GM18511 (cell line): ENCODE measurements at regions not wholly inside any gene's neighbourhood (a gene's known extent, or its start where the extent isn't known, plus 50 kb on each side); places are given as distances from the start of the nearest gene placed in this dataset.

Experiments used
- ATAC-seq: cut with Tn5 transposase; IDR thresholded peaks from one replicate; pipeline ENCODE4 v1.9.1; 2021; ENCODE audit warnings: mild to moderate bottlenecking, moderate library complexity; ENCODE audit not compliant: unreplicated experiment

DNA sequence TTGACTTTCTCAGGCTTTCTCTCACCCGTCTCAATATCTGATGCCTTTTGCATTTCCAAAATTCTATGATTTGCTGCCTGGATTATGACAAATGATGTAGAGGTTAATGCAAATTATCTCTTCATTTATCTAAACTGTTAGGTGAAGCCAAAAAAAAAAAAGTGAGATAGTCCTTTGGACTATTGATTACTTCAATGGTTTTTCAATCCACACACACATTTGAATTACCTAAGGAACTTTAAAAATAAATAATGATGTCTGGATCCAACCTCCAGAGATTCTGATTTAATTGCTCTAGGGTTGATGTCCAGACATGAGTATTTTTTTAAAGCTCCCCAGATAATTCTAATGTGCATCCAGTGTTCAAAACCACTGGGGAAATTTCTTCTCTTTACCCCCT lies 379.4 kb downstream of the SPATA31D1 start:
- ATAC-seq: no peak

DNA sequence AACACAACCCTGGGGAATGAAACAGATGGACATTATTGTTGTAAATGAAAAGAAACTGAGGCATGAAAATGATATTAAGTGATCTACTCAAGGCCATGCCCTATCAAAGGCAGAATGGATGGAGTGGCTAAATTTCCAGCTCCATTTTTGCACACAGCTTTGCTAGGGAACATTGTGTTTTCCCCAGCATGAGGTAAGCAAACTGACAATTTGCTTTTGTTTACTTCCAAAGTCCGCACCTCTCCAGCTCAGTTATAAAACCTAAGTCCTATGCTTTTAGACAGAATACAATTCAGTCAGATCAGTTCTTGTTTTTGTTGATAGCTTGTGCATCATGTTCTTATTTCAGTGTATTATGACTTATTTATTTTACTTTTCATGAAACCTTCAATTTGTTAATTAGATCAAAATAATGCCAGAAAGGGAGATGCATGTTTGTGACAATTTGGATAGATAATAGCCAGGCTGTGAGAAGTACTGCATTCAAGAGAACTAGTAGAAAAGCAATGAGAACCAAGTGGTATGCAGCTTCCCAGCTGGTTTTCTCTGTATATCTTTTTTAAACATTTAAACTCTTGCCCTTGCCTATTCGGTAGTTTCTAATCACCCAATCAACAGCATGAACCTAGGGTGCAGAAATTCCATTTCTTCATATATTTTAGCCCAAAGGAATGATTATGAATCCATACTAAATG lies 380.8 kb downstream of the SPATA31D1 start:
- ATAC-seq: no peak

DNA sequence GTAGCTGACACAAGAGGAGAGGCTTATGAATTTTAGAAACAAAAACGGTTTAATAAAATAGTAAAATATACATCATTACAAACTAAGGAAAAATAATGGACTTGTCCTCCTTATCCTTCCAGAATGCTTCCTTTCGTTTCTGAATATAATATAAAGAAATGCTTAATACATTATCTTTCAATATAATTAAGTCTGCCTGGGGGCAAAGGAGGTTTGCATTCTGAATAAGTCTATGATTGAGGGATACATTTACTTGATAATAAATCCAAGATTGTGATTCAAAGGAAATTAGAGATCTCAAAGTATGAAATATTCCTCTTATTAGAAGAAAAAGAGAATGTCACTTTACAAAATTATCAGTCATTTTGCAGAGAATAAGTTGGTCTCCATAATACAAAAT lies 386.5 kb downstream of the SPATA31D1 start:
- ATAC-seq: no peak

DNA sequence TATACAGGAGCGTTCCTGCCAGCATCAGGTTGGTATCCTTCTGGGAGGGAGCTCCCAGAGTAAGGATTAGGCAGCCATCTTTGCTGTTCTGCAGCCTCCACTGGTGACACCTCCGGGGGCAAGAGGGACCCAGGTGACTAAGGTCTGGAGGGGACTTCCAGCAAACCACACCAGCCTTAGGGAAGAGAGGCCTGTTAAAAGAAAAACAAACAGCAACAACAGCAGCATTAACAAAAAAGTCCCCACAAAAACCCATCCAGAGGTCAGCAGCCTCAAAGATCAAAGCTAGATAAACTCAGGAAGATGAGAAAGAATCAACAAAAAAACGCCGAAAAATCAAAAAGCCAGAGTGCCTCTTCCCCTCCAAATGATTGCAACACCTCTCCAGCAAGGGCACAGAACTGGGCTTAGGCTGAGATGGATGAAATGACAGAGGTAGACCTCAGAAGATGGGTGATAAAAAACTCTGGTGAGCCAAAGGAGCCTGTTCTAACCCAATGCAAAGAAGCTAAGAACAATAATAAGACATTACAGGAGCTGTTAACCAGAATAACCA lies 388.2 kb downstream of the SPATA31D1 start:
- no peak for ATAC-seq

DNA sequence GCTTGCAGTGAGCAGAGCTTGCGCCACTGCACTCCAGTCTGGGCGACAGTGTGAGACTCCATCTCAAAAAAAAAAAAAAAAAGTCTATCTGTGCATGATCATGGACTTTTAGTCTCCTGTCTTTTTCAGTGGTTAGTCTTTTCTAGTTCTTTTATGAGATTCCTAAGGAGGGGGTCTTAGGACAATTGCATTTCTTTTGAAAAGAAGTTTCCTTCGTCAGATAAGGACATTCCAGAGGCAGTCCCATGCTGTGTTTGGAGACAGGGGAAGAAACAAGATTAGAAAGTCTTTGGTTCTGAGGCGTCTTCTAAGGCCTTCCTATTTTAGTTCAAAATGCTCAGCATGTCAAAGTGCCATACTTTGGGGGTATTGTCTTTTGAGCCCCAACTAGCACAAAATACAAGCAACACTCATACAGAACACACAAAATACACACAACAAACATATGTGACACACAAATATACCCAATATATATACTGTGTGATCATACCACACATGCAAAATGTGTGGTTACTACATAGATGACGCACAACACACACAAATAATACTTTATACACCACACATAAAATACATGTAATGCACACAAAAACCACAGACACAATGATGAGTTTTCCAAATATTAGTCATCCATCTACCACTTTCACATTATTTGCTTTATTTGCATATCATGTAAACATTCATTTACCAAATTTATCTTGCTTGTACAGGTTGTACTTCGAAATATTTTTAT lies 394.5 kb downstream of the SPATA31D1 start:
- ATAC-seq: no peak

DNA sequence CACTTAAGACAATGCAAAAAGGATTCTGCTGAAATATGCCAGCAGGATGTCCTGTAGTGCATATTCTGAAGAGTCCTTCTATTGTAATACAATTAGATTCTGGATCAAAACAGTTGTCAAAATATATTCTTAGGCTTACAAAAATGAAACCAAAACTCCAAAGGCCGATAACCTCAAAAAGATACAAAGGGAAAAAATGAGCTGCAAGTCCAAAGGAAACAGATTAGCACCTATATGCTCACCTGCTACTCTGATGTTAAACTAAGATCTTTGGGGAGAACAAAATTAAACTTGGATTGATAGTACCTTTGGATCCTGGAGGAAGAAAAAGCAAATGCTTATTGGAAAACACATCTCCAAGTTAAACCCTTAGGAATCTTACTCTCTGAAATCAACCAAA lies 397.1 kb downstream of the SPATA31D1 start:
- no peak for ATAC-seq

DNA sequence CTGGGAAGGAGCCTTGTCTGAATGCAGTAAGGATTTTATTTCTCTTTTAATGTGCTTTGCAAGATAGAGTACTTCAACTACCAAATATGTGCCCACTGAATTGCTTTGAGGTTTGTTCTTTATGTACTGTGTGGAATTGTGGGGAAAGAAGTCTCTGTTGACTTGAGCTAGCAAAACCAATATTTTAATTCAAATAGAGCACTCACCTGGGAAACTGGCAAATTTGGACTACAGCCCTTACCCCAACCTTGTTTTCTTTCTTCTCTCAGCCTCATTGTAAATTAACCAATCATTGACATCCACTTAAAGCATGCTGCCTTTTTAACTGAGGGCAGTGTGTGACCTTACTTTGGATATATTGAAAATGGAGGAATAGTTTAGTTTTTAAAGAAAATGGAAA lies 409.0 kb downstream of the SPATA31D1 start:
- ATAC-seq: no peak

DNA sequence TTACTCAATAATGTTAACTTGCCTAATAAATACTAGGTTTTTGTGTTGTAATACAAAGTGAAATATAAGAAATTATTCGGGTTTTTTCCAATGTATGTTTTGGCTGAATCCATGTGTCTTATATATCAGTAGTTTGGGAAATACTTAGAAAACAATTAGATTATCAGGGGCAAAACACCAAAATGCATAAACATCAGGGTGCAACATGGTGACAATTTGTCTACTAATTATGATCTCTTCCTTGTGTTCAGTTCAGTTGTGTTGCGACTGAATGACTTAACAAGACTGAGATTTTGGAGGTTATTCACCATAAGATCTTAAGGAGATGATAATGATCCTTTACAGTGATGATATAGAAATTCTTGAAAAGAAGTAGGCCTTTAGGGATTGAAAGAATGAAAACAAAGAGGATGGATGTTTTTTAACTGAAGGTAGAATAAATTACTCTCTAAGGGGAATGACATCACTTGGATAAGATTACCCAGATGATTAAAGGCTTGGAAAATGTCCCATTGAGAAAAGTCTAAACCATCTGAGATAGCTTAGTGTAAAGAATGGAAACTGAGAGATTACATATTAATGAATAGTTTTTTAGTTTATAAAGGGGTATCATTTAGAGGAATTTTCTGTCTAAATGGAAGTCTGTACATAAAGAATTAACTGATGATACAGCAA lies 415.8 kb downstream of the SPATA31D1 start:
- ATAC-seq: no peak

DNA sequence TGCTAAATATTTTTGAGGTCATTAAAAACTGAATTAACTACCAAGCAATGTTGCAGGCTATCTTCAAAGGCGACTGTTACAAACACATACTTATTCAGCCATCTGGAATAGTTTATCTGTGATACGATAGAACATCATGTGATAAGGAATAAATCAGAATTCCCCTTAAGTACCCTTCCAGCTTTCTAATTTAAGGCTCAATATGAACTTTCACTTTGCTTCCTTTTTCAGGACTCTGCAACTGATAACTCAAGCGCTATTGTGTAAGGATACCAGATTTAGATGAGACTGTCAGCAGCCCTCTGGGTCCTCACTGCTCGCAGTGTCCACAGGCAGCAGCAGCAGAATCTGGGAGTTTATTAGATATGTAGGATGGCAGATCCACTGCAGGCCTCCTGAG lies 416.3 kb downstream of the SPATA31D1 start:
- no peak for ATAC-seq

DNA sequence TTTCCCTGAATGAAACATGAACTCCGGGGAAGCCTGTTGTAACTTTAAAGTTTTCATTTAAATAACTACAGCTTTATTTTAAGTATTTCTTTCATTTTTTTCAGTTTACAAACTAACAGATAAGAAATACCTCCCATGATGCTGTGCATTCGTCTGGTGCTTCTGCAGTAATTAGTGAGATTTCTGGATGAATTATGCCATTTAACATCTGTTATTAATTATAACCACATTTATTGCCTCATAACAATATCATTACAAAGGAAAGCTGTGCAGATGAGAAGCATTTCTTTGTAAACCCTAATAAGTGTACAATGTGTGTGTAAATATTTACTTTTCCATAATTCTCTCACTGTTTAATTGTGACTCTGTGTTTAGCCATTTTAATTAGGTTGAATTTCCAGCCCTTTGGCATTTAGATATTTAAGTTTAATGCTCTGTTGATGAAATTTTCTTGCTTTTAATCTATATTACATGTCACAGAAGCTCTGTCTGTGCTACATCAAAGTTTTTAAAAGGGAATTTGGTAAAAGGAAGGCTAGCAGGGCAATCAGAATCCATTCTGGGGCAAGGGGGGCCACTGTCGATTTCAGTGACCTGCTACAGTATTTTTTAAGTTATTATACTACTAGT lies 418.0 kb downstream of the SPATA31D1 start:
- no peak for ATAC-seq

DNA sequence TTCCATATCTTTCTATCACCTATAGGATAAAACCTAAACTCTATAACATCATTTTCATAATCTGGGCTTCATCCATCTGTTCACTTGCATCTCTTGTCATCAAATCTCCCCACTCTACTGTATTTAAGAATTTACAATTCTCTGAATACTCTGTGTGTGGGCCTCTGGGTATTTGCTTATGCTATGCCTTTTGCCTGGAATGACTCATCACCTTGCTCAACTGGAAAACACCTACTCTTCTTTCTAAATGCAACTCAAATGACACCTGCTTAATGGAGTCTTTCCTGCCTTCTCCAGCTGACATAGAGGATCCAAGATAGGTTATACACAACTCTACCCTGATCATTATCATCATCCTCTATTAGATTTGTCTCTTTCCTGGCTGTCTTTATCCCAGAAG lies 421.7 kb downstream of the SPATA31D1 start:
- peak; percentile 92 for ATAC-seq

DNA sequence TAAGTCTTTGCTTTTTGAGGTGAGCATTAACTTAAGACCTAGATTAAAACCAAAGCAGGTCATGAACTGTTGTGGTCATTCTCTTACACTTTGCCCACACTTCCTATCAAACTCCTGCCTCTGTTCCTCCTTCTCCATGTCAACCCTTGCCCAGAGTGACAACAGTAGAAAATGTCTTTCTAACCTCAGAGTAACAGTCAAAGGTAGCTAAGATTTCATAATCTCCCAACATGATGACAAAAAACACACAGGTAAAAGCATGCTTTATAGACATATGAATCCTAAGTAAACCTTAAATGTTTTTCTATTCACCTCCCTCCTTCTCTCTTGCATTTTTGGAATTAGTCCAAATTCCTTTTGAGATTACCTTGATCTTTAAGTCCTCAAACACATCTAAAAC lies 422.3 kb downstream of the SPATA31D1 start:
- peak; percentile 31 for ATAC-seq

DNA sequence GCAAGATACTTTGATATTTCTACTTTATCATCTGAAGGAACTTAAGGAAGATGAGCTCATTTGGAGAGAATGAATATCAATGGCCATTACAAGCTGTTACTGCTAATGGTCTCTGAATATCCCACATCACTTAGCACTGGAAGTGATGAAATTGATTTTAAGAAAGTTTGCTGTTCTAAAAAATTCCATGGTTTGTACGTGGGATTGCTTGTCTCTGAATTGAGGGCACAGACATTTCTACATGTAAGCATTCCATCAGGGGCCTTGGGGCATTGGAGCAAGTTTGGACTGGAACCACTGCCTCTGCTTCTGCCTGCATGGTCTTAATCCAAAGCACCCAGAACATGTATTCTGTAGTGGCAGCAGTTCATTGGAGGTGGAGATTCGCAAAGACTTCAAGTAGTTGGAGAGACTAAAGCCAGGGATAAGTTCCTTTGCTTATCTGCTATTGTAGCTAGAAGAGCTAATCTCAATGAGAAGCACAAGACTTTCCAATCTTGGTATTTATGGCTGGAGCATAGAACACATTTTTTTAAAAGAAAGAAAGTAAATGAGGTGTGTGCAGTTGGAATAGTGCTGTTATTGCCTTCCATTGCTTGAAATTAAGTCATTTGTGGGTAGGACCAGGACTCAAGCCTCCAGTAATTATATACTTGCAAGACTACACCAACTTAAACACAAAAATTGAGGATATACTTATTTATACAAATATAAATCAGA lies 424.2 kb downstream of the SPATA31D1 start:
- no peak for ATAC-seq

DNA sequence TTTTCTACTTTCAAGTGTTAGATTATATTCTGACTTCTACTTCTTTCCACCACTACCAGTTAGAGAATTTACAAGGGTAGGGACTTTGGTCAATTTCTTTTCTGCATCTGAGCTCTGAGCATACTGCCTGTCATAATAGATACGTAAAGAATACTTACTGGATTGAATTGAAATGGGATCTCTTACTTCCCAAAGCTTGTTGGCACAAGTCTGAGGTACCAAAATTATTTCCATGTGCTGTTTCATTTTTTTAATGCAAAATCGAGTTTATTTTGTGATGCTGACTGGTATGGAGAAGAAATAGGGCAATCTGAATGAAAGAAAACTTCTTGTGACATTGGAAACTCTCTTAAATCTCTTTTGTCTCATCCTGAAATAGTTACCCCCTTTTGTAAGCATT lies 428.9 kb downstream of the SPATA31D1 start:
- ATAC-seq: no peak

DNA sequence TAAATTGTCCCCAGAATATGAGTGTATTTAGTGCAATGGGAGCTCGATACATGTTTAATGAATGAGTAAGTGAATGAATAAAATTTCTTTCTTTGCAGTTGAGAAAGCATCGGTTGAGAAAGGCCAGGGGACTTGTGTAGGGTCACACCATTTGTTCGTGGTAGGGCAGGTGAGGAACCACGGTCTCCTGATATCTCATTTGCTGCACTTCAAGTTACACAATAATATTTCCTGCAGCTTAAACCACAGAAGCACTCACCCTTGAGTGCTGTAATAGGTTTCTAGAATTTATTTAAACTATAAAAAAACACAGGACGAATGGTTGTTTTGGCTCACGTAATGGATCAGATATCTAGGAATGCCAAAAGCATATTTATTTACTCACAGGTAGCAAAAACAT lies 429.8 kb downstream of the SPATA31D1 start:
- no peak for ATAC-seq

DNA sequence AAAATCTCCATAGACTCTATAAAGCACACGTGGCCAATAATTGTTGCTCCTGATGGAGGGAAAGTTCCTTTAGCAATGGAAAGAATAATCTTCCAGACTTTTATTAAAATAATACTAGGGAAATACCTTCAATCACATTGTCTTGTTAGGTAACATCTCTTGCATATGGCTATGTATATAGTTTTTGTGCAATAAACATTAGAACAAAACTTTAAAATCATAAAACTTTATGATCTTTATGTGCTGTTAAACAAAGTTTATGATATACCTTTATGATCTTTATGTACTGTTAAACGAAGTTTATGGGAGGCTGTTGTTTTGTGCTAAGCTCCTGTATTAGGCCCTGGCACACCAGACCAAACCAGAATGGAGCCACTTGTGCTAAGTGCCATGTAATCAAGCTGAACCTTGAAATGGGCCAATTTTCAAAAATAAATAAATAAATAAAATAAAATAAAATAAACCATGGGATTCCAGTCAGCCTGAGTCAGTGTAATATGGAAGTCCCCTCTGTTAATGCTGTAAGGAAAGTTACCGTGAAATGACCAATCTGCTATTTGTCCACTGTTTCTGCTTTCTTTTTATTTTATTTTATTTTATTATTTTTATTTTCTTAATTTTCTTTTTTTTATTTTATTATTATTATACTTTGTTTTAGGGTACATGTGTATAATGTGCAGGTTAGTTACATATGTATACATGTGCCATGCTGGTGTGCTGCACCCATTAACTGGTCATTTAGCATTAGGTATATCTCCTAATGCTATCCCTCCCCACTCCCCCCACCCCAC lies 431.3 kb downstream of the SPATA31D1 start:
- no peak for ATAC-seq

DNA sequence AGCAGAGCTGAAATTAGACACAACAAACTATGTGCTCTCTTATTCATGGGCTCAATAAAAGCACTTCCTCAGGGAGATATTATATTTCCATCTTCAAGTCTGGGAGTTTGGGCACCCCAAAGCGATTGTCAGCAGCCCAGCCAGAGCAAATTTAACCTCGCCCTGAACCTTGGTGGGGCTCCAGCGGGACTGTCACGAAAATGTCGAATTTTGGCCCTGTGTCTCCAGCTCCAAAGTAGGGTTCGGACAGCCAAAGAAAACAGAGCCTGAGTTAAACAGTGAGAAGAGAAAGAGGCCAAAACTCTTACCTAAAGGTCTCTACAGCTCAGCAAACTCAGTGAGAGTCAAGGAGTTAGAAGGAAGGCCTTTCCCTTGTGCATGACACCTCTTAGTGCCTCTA lies 432.9 kb downstream of the SPATA31D1 start:
- no peak for ATAC-seq

DNA sequence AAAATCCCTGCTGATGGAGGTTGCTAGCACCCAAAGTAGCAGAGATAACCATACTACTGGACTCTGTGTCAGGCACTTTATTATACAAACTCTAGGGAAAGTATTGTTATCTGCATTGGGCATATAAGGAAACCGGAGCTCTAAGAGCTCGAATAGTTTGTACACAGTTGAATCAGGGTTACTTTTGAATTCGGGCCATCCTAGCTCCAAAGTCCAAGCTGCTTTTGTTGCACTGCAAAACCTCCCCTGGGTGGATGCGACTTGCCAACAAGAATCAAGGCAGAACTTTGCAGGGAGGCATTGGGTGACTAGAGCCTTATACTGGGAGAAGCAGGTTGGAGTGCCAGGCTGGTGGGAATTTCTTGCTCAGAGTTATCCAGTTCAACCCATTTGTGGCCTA lies 435.1 kb downstream of the SPATA31D1 start:
- ATAC-seq: no peak

DNA sequence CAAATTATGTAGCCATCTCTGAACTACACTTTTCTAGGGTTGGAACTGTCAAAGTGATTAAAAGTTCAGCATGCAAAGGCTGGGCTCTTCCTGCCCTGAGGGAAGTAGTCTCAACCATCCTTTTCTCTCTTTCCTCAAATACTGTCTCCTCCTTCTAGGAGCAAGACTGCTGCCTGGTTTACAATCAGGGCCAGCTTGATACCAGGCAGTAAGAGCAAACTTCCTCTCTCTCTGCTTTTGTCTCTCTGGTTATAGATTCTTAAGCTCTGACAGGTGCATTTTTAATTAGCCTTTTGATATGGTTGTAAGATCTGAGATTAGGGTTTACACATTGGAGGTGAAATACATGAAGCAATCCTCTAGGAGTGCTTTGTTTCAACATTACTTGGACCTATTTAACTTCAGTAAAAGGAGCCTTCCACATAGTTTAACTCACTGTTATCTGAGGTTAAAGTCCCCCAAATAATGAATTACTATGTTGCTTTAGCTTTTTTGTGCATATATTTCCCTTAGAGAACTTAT lies 436.1 kb downstream of the SPATA31D1 start:
- no peak for ATAC-seq

DNA sequence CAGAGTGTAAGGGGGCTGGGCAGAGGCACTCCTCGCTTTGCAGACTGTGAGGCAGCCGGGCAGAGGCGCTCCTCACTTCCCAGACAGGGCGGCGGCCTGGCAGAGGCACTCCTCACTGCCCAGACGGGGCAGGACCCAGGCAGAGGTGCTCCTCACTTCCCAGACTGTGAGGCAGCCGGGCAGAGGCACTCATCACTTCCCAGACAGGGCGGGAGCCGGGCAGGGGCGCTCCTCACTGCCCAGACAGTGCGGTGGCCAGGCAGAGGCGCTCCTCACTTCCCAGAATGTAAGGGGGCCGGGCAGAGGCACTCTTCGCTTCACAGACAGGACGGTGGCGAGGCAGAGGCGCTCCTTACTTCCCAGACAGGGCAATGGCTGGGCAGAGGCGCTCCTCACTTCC lies 442.5 kb downstream of the SPATA31D1 start:
- ATAC-seq: no peak
